ENCODE measurements at regions not wholly inside any gene's neighbourhood (a gene's known extent, or its start where the extent isn't known, plus 50 kb on each side); places are given as distances from the start of the nearest gene placed in this dataset.

DNA sequence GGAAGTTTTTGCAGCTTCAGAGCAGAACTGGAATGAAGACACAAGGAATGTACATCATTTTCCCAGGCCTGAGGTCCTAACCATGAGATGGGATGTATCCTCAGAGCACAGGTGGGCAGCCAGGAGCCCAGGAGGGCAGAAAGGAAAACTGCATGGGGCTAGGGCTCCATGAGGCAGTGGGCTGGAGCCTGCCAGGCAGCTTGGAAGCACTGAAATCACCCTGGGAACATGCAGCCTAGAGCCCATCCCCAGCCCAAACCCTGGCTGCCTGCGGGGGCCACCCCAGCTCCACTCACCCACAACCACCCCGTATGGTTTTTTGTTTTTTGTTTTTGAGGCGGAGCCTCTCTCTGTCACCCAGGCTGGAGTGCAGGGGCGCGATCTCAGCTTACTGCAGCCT, 86.2 kb upstream of the SIAH1 start:
- TF ChIP-seq, protein P1, sequence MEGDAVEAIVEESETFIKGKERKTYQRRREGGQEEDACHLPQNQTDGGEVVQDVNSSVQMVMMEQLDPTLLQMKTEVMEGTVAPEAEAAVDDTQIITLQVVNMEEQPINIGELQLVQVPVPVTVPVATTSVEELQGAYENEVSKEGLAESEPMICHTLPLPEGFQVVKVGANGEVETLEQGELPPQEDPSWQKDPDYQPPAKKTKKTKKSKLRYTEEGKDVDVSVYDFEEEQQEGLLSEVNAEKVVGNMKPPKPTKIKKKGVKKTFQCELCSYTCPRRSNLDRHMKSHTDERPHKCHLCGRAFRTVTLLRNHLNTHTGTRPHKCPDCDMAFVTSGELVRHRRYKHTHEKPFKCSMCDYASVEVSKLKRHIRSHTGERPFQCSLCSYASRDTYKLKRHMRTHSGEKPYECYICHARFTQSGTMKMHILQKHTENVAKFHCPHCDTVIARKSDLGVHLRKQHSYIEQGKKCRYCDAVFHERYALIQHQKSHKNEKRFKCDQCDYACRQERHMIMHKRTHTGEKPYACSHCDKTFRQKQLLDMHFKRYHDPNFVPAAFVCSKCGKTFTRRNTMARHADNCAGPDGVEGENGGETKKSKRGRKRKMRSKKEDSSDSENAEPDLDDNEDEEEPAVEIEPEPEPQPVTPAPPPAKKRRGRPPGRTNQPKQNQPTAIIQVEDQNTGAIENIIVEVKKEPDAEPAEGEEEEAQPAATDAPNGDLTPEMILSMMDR (conservative IDR thresholded peaks at IDR 0.05; ENCODE audit: low read length), result no peak
- no peak for TF ChIP-seq EZH2phosphoT487 (IDR thresholded peaks at IDR 0.05; ENCODE audit: borderline replicate concordance, low read depth, low read length)

Data from OCI-LY7 (cell line).